Nephron progenitor cell (in vitro differentiated cells): ENCODE measurements at regions not wholly inside any gene's neighbourhood (a gene's known extent, or its start where the extent isn't known, plus 50 kb on each side); places are given as distances from the start of the nearest gene placed in this dataset.

ENCODE experiments used
- DNase-seq: peaks from one replicate; pipeline ENCODE4 v3.0.0; 2021
- H3K27ac Mint-ChIP-seq: 2 replicates; pipeline ENCODE4 v1.8.0; 2021; ENCODE audit warnings: mild to moderate bottlenecking, moderate library complexity, mixed read lengths
- H3K27me3 Mint-ChIP-seq: 2 replicates; pipeline ENCODE4 v1.8.0; 2021; ENCODE audit warnings: mild to moderate bottlenecking, low read depth, mixed read lengths; ENCODE audit not compliant: poor library complexity
- H3K36me3 Mint-ChIP-seq: 2 replicates; pipeline ENCODE4 v1.8.0; 2021; ENCODE audit warnings: low read depth, mixed read lengths
- H3K4me1 Mint-ChIP-seq: 2 replicates; pipeline ENCODE4 v1.8.0; 2021; ENCODE audit warnings: mixed read lengths
- H3K4me3 Mint-ChIP-seq: 2 replicates; pipeline ENCODE4 v1.8.0; 2021; ENCODE audit warnings: mild to moderate bottlenecking, moderate library complexity, mixed read lengths
- H3K9me3 Mint-ChIP-seq: 2 replicates; pipeline ENCODE4 v1.8.0; 2021; ENCODE audit warnings: mild to moderate bottlenecking, moderate library complexity, mixed read lengths
- TF ChIP-seq, protein P1 (sequence below): fragments of 200-600 bp; sonication (generic); IDR thresholded peaks from 2 replicates; pipeline ENCODE4 v1.5.0; 2021; ENCODE audit warnings: antibody characterized with exemption

DNA sequence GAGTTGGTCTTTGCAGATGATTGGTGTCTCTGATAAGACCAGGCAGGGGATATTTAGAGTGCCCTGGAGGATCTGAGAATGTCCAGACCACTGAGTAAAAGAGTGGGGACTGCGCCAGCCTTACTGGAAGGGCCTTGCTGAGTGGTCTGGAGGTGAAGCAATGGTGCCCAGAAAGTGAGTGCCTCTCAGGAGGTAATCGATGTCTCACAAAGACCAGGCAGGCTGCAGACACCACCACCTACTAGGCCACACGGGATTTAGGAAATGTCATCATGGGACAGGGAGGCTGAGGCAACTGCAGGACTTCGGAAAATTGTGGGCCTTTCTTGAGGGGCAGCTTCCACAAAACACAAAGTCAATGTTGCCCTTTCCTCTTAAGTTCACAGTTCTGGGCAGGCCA lies 57.2 kb upstream of the STEAP1B start:
- Mint-ChIP-seq H3K27me3 (peaks cover 11% of the 10 kb centered on the region), H3K9me3 (no peaks in the 10 kb centered on the region), H3K27ac (no peak overlapping the region), H3K4me3 (no peak overlapping the region), H3K36me3 (no peaks in the 10 kb centered on the region), H3K4me1 (peaks cover 16% of the 10 kb centered on the region)
- DNase-seq, result no peak
- TF ChIP-seq, protein P1, sequence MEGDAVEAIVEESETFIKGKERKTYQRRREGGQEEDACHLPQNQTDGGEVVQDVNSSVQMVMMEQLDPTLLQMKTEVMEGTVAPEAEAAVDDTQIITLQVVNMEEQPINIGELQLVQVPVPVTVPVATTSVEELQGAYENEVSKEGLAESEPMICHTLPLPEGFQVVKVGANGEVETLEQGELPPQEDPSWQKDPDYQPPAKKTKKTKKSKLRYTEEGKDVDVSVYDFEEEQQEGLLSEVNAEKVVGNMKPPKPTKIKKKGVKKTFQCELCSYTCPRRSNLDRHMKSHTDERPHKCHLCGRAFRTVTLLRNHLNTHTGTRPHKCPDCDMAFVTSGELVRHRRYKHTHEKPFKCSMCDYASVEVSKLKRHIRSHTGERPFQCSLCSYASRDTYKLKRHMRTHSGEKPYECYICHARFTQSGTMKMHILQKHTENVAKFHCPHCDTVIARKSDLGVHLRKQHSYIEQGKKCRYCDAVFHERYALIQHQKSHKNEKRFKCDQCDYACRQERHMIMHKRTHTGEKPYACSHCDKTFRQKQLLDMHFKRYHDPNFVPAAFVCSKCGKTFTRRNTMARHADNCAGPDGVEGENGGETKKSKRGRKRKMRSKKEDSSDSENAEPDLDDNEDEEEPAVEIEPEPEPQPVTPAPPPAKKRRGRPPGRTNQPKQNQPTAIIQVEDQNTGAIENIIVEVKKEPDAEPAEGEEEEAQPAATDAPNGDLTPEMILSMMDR, result no peak

DNA sequence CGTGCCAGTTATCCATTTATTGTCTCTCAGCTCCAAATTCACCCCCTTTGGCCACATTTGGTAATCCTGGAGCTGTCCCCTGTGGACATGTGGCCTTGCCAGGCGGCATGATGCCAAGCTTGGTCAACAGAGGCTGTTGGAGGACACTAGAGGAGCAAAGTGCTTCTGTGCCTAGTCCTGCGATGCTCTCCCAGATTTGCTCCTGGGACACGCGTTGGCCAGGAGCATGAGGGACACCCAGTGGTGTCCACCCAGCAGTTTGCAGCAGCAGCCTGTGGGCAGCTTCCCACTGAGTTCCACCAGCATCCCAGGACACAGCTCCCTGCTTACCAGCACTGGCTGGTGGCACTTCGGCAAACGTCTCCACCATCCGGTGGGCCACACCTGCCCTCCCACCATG lies 55.5 kb upstream of the STEAP1B start:
- Mint-ChIP-seq H3K27me3 (peaks cover 19% of the 10 kb centered on the region), H3K4me3 (no peak overlapping the region), H3K36me3 (no peaks in the 10 kb centered on the region), H3K9me3 (no peaks in the 10 kb centered on the region), H3K4me1 (peaks cover 7% of the 10 kb centered on the region), H3K27ac (no peak overlapping the region)
- DNase-seq, result no peak
- TF ChIP-seq, protein P1, result no peak

DNA sequence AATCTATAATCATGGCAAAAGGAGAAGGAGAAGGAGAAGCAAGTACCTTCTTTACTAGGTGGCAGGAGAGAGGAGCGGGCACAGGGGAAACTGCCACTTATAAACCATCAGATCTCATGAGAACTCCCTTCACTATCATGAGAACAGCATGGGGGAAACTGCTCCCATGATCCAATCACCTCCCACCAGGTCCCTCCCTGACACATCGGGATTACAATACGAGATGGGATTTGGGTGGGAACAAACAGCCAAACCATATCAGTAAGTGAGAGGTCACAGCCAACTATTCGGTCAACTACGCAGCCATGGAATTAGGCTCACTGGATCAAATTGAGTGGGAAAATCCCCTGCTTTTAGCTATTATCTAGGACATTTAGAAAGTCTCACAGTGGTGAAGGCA lies 54.2 kb upstream of the STEAP1B start:
- Mint-ChIP-seq H3K27me3 (peaks cover 28% of the 10 kb centered on the region), H3K36me3 (no peaks in the 10 kb centered on the region), H3K4me1 (peaks cover 9% of the 10 kb centered on the region), H3K9me3 (no peaks in the 10 kb centered on the region), H3K27ac (no peak overlapping the region), H3K4me3 (no peak overlapping the region)
- DNase-seq, result no peak
- TF ChIP-seq, protein P1, result no peak

DNA sequence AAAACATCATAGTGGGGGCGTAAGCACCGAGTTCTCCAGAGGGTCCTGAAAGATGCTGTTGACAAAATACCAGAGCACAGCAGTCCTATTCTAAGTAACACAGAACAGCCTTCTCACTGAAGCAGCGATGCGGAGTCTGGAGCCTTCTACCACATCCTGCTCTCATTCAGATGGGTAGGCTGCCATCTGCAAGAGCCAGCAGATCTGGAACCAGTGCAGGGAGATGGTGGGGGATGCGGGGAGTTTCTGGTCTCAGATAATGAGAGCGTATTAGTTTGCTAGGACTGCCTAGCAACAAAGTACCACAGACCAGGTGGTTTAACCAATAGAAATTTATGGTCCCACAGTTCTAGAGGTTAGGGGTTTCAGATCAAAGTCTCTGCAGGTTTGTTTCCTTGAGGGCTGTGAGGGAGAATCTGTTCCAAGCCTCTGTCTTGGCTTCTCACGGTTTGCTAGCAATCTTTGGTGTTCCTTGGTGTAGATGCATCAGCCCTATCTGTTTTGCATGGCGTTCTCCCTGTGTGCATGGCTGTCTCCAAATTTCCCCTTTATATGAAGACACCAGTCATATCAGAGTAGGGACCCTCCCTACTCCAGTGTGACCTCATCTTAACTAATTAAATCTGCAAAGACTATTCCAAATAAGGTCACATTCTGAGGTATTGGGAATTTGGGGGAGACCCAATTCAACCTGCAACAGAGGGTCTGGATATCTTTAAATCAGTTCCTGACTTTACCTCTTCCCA lies 52.0 kb upstream of the STEAP1B start:
- Mint-ChIP-seq H3K27ac (no peak overlapping the region), H3K27me3 (peaks cover 38% of the 10 kb centered on the region), H3K4me1 (peaks cover 10% of the 10 kb centered on the region), H3K4me3 (no peak overlapping the region), H3K9me3 (no peaks in the 10 kb centered on the region), H3K36me3 (no peaks in the 10 kb centered on the region)
- TF ChIP-seq, protein P1, result no peak
- no peak for DNase-seq

DNA sequence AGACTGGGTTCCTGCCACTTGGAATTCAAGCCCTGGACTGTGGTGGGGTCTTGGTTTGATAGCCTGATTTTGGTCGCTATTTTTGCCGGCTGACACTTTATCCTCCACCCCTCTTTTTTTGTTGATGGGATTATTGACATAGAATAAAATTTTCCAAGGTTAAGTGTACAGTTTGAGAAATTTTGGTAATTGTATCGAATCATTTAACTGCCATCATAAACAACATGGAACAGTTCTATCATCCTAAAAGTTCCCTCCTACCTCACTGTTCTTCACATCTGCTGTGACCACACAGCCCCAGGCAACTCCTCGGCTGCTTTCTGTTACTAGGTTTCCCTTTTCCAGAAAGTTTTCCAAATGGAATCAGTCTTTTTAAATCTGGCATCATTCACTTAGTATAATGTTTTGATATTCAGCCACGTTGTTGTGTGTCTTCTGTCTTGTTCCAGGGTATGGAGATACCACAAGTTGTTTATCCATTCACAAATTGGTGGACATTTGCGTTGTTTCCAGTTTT lies 50.6 kb upstream of the STEAP1B start:
- Mint-ChIP-seq H3K4me3 (peak overlapping the region; percentile 92), H3K9me3 (no peaks in the 10 kb centered on the region)
- no peak for DNase-seq

More for the DNA sequence above, 50.6 kb upstream of the STEAP1B start:
- Mint-ChIP-seq H3K27me3 (peaks cover 38% of the 10 kb centered on the region), H3K36me3 (no peaks in the 10 kb centered on the region), H3K4me1 (peaks cover 13% of the 10 kb centered on the region), H3K27ac (no peak overlapping the region)
- TF ChIP-seq, protein P1, result no peak
